Right lobe of liver (tissue), 6 donors: ENCODE measurements at regions not wholly inside any gene's neighbourhood (a gene's known extent, or its start where the extent isn't known, plus 50 kb on each side); places are given as distances from the start of the nearest gene placed in this dataset.

ENCODE experiments used
- ATAC-seq, 4 donors: fragments of 200-7000 bp; cut with Tn5 transposase; one replicate each; pipeline ENCODE4 v1.9.1; 2020; ENCODE audit warnings: mild to moderate bottlenecking in 4 of 4, moderate library complexity in 4 of 4
- DNase-seq, 3 donors: peaks; one replicate each; pipeline ENCODE4 v3.0.0-alpha.2; 2020
- H3K27ac ChIP-seq, 3 donors: fragments of 200-600 bp; one replicate each; pipeline ENCODE4 v1.8.0; 2022
- H3K27me3 ChIP-seq, 2 donors: fragments of 200-600 bp; one replicate each; pipeline ENCODE4 v1.8.0; 2022
- H3K36me3 ChIP-seq, 4 donors: fragments of 200-600 bp; sonication (generic) in 1 of 4; one replicate each; pipeline versions ENCODE4 v1.5.1 to v1.8.0; 2017 to 2022; ENCODE audit warnings: control low read depth in 1 of 4
- H3K4me1 ChIP-seq, 4 donors: fragments of 200-600 bp; sonication (generic) in 1 of 4; one replicate each; pipeline versions ENCODE4 v1.5.1 to v1.8.0; 2017 to 2022; ENCODE audit warnings: control low read depth in 1 of 4
- H3K4me3 ChIP-seq, 3 donors: fragments of 200-600 bp; one replicate each; pipeline ENCODE4 v1.8.0; 2022
- H3K9me3 ChIP-seq, 4 donors: fragments of 200-600 bp; sonication (generic) in 1 of 4; one replicate each; pipeline versions ENCODE4 v1.5.1 to v1.8.0; 2017 to 2022; ENCODE audit warnings: control low read depth in 1 of 4
- POLR2A ChIP-seq: fragments of 450-650 bp; IDR thresholded peaks from one replicate; pipeline ENCODE4 v1.6.1; 2017; ENCODE audit warnings: antibody characterized with exemption, mild to moderate bottlenecking
- WGBS: methylation state at CpG from one replicate; pipeline ENCODE4 v1.1.6; 2018; ENCODE audit warnings: low coverage, low lambda C conversion rate; ENCODE audit not compliant: insufficient coverage; ENCODE audit errors: missing lambda C conversion rate; 5-methylcytosine and 5-hydroxymethylcytosine counted together
- intact Hi-C, 2 donors: fragments of 100-400 bp; cut with DNase I; formaldehyde crosslinking; loops; one replicate each; pipeline versions ENCODE4 v1.11.2 to v1.14.1; 2022
- TF ChIP-seq, protein P1 (sequence below), 4 donors: fragments of 200-600 bp in 3 of 4; fragments of 450-650 bp in 1 of 4; IDR thresholded peaks; one replicate each; pipeline versions ENCODE4 v1.5.1 to v1.8.0; 2016 to 2022; ENCODE audit warnings: antibody characterized with exemption in 4 of 4, mild to moderate bottlenecking in 2 of 4
- donor health status: DM: no; HTN: yes; CAD: no.
- donor health status: DM: no; HTN: no; CAD: no.
- donor health status: DM: no; HTN: no; CAD: no.
- donor health status: DM: no; HTN: yes; CAD: no.
- donor health status: DM: no; HTN: yes; CAD: no.

- DNase-seq (no peak), ATAC-seq (no peak)
- intact Hi-C loops = no loop called here
- Histone ChIP-seq H3K9me3 (no peaks in the 10 kb centered on the region), H3K27me3 (no peaks in the 10 kb centered on the region), H3K36me3 (no peaks in the 10 kb centered on the region), H3K4me3 (no peak overlapping the region), H3K27ac (no peak overlapping the region), H3K4me1 (no peaks in the 10 kb centered on the region)
- WGBS = 63% methylated on average over 2 of the region's 2 CpGs
- TF ChIP-seq POLR2A = no peak
- TF ChIP-seq, protein P1, sequence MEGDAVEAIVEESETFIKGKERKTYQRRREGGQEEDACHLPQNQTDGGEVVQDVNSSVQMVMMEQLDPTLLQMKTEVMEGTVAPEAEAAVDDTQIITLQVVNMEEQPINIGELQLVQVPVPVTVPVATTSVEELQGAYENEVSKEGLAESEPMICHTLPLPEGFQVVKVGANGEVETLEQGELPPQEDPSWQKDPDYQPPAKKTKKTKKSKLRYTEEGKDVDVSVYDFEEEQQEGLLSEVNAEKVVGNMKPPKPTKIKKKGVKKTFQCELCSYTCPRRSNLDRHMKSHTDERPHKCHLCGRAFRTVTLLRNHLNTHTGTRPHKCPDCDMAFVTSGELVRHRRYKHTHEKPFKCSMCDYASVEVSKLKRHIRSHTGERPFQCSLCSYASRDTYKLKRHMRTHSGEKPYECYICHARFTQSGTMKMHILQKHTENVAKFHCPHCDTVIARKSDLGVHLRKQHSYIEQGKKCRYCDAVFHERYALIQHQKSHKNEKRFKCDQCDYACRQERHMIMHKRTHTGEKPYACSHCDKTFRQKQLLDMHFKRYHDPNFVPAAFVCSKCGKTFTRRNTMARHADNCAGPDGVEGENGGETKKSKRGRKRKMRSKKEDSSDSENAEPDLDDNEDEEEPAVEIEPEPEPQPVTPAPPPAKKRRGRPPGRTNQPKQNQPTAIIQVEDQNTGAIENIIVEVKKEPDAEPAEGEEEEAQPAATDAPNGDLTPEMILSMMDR (IDR thresholded peaks at IDR 0.05) = no peak
Observed at GRCh38 chr15:47516558-47516957, 200.7 kb upstream of the SEMA6D start.

GRCh38 chr15:47516972-47517371 lies 200.3 kb upstream of the SEMA6D start:
- Histone ChIP-seq H3K36me3 (no peaks in the 10 kb centered on the region), H3K4me1 (no peaks in the 10 kb centered on the region), H3K9me3 (no peaks in the 10 kb centered on the region), H3K27me3 (no peaks in the 10 kb centered on the region), H3K4me3 (no peak overlapping the region), H3K27ac (no peak overlapping the region)
- ATAC-seq (no peak), DNase-seq (no peak)
- 20% methylated on average over 1 of the region's 1 CpG for WGBS
- TF ChIP-seq, protein P1 (IDR thresholded peaks at IDR 0.05) = no peak
- no peak for TF ChIP-seq POLR2A
- intact Hi-C loops = no loop called here

DNA sequence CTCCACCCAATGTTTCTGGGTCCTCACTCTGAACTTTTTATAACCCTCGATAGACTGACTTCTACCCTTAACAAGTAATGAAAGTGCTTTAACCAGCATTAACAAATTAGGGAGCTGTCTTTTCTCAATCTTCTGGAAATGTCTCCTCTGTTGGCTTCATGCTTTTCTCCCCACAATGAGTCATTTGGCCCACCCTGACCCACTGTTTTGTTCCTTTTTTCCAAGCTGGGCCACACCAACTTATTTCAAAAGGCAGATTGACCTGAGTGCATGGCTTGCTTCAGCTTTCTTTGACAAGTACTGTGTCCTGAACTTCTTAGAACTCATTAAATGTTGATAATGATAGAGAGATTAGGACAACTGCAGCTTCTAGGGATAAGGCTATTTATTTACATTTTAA lies 199.6 kb upstream of the SEMA6D start:
- ATAC-seq (peak in 1 of 4 donors; percentile 9), DNase-seq (no peak)
- Histone ChIP-seq H3K4me1 (no peaks in the 10 kb centered on the region), H3K36me3 (no peaks in the 10 kb centered on the region), H3K27ac (no peak overlapping the region), H3K9me3 (no peaks in the 10 kb centered on the region), H3K4me3 (no peak overlapping the region), H3K27me3 (no peaks in the 10 kb centered on the region)
- intact Hi-C loops = no loop called here
- WGBS = 40% methylated on average over 1 of the region's 1 CpG
- TF ChIP-seq POLR2A = no peak
- TF ChIP-seq, protein P1 (IDR thresholded peaks at IDR 0.05) = no peak

DNA sequence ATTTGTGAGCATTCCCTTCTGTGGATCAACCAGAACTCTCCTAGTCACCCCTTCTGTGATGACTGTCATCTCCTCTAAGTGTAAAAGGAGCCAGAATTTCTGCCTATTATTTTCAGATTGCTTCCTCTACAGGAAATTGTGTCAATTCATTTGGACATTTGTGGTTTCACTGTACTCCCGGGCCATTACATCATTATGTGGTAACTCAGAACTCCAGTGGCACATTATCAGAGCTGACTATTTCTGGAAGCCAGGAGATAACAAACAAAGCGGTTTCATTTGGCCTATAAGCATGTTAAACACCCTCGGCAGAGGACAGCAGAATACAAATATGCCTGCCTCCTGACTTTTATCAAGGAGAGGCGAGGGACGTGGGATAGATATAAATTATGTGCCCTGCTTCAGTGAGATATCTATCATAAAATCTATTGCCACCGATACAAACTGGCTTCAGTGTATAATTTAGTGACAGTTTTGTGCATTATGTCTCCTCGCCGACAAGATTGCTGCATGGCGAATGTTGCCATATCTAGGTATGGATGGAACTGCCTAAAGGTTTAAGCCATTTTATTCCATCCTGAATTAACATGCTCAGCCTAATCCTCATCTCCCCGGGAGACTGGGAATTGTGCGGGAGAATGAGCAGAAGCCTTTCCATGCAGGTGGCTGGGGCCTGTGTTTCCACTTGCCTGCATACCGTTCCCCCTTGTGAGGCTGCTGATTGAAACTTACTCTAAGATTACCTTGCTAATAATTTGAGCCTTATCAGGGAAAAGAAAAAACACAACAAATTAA lies 193.4 kb upstream of the SEMA6D start:
- DNase-seq (no peak), ATAC-seq (no peak)
- intact Hi-C loops = no loop called here
- no peaks in the 10 kb centered on the region for H3K36me3 ChIP-seq
- no peaks in the 10 kb centered on the region for H3K27me3 ChIP-seq
- no peaks in the 10 kb centered on the region for H3K9me3 ChIP-seq
- 41% methylated on average over 12 of the region's 12 CpGs for WGBS
- TF ChIP-seq, protein P1 (IDR thresholded peaks at IDR 0.05) = no peak
- TF ChIP-seq POLR2A = no peak
- H3K27ac ChIP-seq = no peak overlapping the region
- H3K4me3 ChIP-seq = no peak overlapping the region
- no peaks in the 10 kb centered on the region for H3K4me1 ChIP-seq
